Tibial nerve (tissue), 4 donors: ENCODE measurements at regions not wholly inside any gene's neighbourhood (a gene's known extent, or its start where the extent isn't known, plus 50 kb on each side); places are given as distances from the start of the nearest gene placed in this dataset.

Experiments used
- DNase-seq, 2 donors: peaks; one replicate each; pipeline ENCODE4 v3.0.0-alpha.2; 2019; ENCODE audit warnings: low spot score in 2 of 2
- H3K27ac ChIP-seq, 4 donors: fragments of 200-600 bp; sonication (generic) in 3 of 4; one replicate each; pipeline ENCODE4 v1.5.1; 2017 to 2019; ENCODE audit warnings: mild to moderate bottlenecking in 1 of 4
- H3K27me3 ChIP-seq, 2 donors: fragments of 200-600 bp; sonication (generic) in 1 of 2; one replicate each; pipeline versions ENCODE4 v1.5.1 to v1.6.0; 2017 to 2019
- H3K36me3 ChIP-seq, 3 donors: fragments of 200-600 bp; sonication (generic); one replicate each; pipeline ENCODE4 v1.5.1; 2018 to 2019
- H3K4me1 ChIP-seq, 4 donors: fragments of 200-600 bp; sonication (generic) in 3 of 4; one replicate each; pipeline ENCODE4 v1.5.1; 2017 to 2019
- H3K4me3 ChIP-seq, 4 donors: fragments of 200-600 bp; sonication (generic) in 3 of 4; one replicate each; pipeline ENCODE4 v1.5.1; 2017 to 2019; ENCODE audit warnings: mild to moderate bottlenecking in 1 of 4, moderate library complexity in 1 of 4
- H3K9me3 ChIP-seq, 4 donors: fragments of 200-600 bp; sonication (generic) in 3 of 4; one replicate each; pipeline ENCODE4 v1.5.1; 2017 to 2019
- EP300 ChIP-seq, 2 donors: sonication (generic); formaldehyde crosslinking; IDR thresholded peaks; one replicate each; pipeline ENCODE4 v1.6.1; 2017; ENCODE audit warnings: antibody characterized with exemption in 2 of 2, mild to moderate bottlenecking in 1 of 2
- POLR2A ChIP-seq, 2 donors: fragments of 450-650 bp; IDR thresholded peaks; one replicate each; pipeline ENCODE4 v1.6.1; 2017; ENCODE audit warnings: antibody characterized with exemption in 2 of 2, mild to moderate bottlenecking in 2 of 2, moderate library complexity in 2 of 2
- WGBS, 2 donors: methylation state at CpG; one replicate each; pipeline ENCODE4 v1.1.5; 2018; 5-methylcytosine and 5-hydroxymethylcytosine counted together
- TF ChIP-seq, protein P1 (sequence below), 5 experiments: fragments of 200-600 bp in 3 of 5; fragments of 450-650 bp in 2 of 5; sonication (generic) in 3 of 5; IDR thresholded peaks; one replicate each; pipeline ENCODE4 v1.5.1; 2016 to 2019; ENCODE audit warnings: antibody characterized with exemption in 5 of 5, mild to moderate bottlenecking in 3 of 5, moderate library complexity in 2 of 5

DNA sequence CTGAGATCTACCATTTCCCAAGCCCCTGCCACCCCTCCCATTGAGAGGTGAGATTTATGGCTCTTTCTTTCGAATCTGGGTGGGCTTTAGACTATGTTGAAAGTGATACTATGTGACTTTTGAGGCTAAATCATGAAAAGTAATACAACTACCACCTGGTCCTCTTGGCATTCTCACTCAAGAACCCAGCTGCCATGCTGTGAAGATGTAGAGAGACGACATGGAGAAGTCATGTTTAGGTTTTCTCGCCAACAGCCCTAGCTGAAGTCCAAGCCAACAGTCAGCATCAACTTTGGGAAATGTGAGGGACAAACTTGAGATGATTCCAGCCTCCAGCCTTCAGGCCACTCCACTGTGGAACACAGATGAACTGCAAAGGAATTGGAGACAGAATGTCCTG, 108.7 kb downstream of the SCP2D1 start:
- H3K27me3 ChIP-seq, result no peaks in the 10 kb centered on the region
- H3K4me3 ChIP-seq, result no peak overlapping the region
- no peaks in the 10 kb centered on the region for H3K4me1 ChIP-seq
- TF ChIP-seq POLR2A (IDR thresholded peaks at IDR 0.05) (no peak), EP300 (IDR thresholded peaks at IDR 0.05) (no peak)
- TF ChIP-seq, protein P1, sequence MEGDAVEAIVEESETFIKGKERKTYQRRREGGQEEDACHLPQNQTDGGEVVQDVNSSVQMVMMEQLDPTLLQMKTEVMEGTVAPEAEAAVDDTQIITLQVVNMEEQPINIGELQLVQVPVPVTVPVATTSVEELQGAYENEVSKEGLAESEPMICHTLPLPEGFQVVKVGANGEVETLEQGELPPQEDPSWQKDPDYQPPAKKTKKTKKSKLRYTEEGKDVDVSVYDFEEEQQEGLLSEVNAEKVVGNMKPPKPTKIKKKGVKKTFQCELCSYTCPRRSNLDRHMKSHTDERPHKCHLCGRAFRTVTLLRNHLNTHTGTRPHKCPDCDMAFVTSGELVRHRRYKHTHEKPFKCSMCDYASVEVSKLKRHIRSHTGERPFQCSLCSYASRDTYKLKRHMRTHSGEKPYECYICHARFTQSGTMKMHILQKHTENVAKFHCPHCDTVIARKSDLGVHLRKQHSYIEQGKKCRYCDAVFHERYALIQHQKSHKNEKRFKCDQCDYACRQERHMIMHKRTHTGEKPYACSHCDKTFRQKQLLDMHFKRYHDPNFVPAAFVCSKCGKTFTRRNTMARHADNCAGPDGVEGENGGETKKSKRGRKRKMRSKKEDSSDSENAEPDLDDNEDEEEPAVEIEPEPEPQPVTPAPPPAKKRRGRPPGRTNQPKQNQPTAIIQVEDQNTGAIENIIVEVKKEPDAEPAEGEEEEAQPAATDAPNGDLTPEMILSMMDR (IDR thresholded peaks at IDR 0.05), result no peak
- no peak for DNase-seq
- H3K27ac ChIP-seq, result no peak overlapping the region
- no peaks in the 10 kb centered on the region for H3K9me3 ChIP-seq
- no peaks in the 10 kb centered on the region for H3K36me3 ChIP-seq
- WGBS, 2 donors, result 78 to 79% methylated on average over 3 of the region's 3 CpGs

DNA sequence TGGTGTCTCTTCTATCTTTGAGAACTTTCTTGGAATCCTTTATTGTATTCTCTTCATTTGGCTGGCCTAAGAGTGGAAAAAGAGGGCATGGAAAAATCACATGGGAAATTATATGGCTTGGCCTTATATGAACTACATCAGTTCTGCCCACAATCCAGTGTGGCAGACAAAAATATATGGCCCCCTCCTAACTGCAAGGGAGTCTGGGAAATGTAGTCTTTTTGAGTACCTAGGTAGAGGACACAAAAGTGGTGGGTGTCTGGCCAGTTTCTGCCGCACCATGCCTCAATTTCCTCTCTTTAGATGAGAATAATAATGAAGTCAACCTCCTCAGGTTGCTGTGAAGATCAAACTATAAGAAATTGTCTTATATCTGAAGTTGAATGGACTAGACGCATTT, 109.3 kb downstream of the SCP2D1 start:
- Histone ChIP-seq H3K4me1 (no peaks in the 10 kb centered on the region), H3K27me3 (no peaks in the 10 kb centered on the region), H3K27ac (no peak overlapping the region), H3K36me3 (no peaks in the 10 kb centered on the region), H3K4me3 (no peak overlapping the region), H3K9me3 (no peaks in the 10 kb centered on the region)
- no peak for DNase-seq
- WGBS, 2 donors, result 91 to 93% methylated on average over 2 of the region's 2 CpGs
- TF ChIP-seq EP300 (IDR thresholded peaks at IDR 0.05) (no peak), POLR2A (IDR thresholded peaks at IDR 0.05) (no peak)
- TF ChIP-seq, protein P1 (IDR thresholded peaks at IDR 0.05), result no peak

DNA sequence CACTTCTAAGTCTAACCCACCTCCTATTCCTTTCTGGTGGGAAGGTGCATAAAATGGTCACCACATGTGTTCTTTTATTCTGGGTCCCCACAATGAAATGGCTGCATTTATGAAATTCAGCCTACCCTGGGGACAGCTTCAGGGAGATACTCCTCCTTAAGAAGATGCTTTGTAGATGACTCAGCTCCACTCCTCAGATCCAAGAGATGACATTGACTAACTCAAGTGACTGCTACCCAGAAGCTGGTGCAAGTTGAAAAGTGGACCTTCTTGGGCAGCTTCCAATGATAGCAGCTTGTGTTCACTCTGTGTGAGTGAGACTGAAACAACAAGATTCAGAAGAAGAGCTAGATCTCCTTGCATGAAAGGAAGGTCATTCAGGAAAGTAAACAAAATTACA, 113.4 kb downstream of the SCP2D1 start:
- no peaks in the 10 kb centered on the region for H3K27me3 ChIP-seq
- DNase-seq, result no peak
- H3K36me3 ChIP-seq, result no peaks in the 10 kb centered on the region
- H3K9me3 ChIP-seq, result no peaks in the 10 kb centered on the region
- H3K4me1 ChIP-seq, result no peaks in the 10 kb centered on the region
- H3K4me3 ChIP-seq, result no peak overlapping the region
- no peak for TF ChIP-seq POLR2A (IDR thresholded peaks at IDR 0.05)
- no peak for TF ChIP-seq EP300 (IDR thresholded peaks at IDR 0.05)
- TF ChIP-seq, protein P1 (IDR thresholded peaks at IDR 0.05), result no peak
- H3K27ac ChIP-seq, result no peak overlapping the region

DNA sequence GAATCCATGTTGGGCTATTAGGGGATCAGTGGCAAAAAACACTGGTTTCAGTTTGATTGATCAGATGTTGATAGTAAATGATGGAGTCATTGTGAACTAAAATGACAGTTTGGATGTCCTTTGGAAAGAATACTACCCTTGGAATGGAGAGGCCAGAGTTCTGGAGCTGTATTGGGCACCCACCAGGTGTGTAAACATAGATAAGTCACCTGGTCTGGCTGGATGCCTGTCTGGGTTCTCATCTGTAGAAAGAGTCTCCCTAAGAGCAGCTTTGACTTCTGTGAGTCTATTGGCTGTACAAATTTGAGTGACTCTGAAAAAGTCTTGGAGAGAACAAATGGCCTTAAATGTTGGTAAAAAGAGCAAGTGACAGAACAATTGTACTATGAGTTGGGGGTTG, 115.0 kb downstream of the SCP2D1 start:
- Histone ChIP-seq H3K9me3 (peaks cover 0 to 8% (median 0%) of the 10 kb centered on the region in 4 donors), H3K27ac (no peak overlapping the region), H3K27me3 (no peaks in the 10 kb centered on the region), H3K4me1 (no peaks in the 10 kb centered on the region), H3K36me3 (no peaks in the 10 kb centered on the region), H3K4me3 (no peak overlapping the region)
- no peak for DNase-seq
- TF ChIP-seq EP300 (IDR thresholded peaks at IDR 0.05) (no peak), POLR2A (IDR thresholded peaks at IDR 0.05) (no peak)
- TF ChIP-seq, protein P1 (IDR thresholded peaks at IDR 0.05), result no peak

DNA sequence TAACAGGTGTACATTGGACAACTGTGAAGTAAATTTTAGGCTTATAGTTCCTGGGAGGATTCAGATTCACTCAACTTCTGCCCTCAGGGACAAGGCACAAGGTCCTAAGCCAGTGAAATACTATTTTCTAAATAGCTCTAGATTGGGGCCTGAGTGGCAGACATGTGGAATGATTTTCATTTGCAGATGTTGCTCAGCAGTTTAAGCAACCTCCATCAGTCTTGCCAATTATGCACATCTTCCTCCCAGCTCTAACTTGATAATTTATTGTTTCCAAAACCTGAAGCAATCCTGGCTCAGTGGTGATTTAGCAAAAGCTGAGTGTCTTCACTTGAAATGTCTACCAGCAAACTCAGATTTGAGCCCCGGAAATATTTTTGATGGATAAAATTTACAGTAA, 116.2 kb downstream of the SCP2D1 start:
- peaks cover 0 to 8% (median 0%) of the 10 kb centered on the region in 4 donors for H3K9me3 ChIP-seq
- H3K36me3 ChIP-seq, result no peaks in the 10 kb centered on the region
- H3K27me3 ChIP-seq, result no peaks in the 10 kb centered on the region
- no peaks in the 10 kb centered on the region for H3K4me1 ChIP-seq
- 91 to 100% methylated on average over 1 of the region's 1 CpG for WGBS, 2 donors
- H3K4me3 ChIP-seq, result no peak overlapping the region
- no peak for DNase-seq
- H3K27ac ChIP-seq, result no peak overlapping the region
- TF ChIP-seq EP300 (IDR thresholded peaks at IDR 0.05) (no peak), POLR2A (IDR thresholded peaks at IDR 0.05) (no peak)
- TF ChIP-seq, protein P1 (IDR thresholded peaks at IDR 0.05), result no peak
